Globus pallidus (tissue), 1 donor: ENCODE measurements at regions not wholly inside any gene's neighbourhood (a gene's known extent, or its start where the extent isn't known, plus 50 kb on each side); places are given as distances from the start of the nearest gene placed in this dataset.

Experiments used
- DNase-seq: peaks from one replicate; pipeline ENCODE4 v3.0.0-alpha.2; 2015; ENCODE audit warnings: low spot score

DNA sequence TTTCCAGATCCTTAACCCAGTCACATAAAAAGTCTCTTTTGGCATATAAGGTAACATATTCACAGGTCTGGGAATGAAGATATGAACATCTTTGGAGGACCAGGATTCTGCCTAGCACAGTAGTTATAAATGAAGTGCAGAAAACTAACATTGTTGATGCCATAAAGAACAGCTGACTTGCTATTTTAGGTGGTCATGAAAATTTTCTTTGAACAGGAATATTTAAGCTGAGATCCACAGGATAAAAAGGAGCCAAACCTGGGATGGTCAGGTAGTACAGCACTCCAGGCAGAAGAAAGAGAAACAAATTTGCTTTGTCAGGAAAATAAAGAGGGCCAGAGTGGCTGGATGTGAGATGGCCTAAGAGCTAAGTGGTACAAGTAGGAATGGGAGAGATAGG lies 80.0 kb downstream of the CENPW start:
- DNase-seq = no peak

DNA sequence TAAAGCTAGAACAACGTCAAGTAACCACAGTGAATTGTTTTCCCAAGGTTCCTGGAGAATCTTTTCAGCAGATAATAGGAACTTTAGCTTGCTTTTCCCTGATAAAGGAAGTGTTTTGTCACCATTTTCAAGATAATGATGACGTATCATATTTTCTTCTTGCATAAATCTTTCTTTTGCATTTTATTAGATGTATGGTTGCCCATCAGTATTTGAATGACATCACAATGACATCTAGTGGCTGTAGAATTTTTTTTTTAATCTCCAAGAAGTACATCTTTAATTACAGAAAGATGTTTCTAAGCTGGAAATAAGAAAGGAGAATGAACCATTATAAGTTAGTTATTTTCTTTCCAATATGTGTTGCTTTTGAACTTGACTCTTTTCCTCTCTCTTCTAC lies 83.0 kb downstream of the CENPW start:
- no peak for DNase-seq

- no peak for DNase-seq
These were observed 87.8 kb downstream of the CENPW start for GRCh38 chr6:126427713-126428112.

- DNase-seq = no peak
These were observed 90.0 kb downstream of the CENPW start for GRCh38 chr6:126429866-126430265.

- DNase-seq = no peak
These were observed 92.6 kb downstream of the CENPW start for GRCh38 chr6:126432564-126432963.

DNA sequence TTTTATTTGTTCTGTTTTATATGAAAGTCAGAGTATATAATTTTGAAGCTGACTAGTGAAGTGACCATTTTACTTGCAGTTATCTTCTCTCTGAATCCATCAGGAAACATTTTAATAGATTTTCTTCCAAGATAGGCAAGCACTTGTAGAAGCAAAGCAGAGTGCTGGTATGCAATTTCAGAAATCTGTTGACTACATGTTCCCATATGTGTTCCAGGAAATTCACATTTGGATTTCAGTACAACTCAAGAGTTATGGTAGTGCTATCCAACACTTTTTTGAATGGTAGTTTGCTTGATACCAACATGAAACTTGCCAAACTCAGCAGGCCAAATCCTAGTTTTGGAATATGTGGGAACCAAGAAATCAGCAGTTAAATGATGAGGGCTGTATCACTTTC lies 94.0 kb downstream of the CENPW start:
- no peak for DNase-seq

DNA sequence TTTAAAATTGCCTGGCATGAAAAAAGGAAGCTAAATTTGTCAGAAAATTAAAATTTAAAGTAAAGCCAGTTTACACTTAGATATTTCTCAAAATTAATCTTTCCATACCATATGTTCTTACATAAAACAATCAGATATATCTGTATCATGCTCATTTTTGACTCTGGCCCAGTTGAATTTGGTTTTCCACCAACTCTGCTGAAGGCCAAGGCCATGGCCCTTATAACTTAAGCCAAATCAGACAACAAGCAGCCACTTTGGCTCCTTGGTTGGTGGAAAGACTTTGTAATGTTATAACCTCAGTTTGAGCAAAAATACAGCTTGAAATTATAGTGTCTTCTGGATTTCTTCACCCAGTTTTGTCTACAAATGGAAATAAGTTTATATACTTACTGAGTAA lies 97.3 kb downstream of the CENPW start:
- DNase-seq = no peak

DNA sequence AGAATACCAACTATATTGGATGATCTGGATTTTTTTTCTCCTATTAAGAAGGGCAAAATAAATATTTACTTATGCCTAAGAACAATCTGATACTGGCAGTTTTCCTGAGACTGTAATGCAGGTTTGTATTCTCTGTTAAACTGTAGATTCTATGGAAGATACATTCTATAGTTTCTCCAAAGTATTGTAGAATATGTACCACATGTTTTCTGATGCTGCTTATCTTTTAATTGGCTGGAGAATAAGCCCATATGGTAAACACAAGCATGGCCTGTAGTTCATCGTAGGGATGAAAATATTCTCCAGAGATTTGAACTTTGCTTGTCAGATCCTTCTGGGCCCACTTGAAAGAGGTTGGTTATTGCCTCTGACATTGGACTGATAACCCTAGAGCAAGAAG lies 99.1 kb downstream of the CENPW start:
- DNase-seq = no peak

- DNase-seq = no peak
These were observed 101.0 kb downstream of the CENPW start for GRCh38 chr6:126440923-126441322.

- no peak for DNase-seq
These were observed 104.9 kb downstream of the CENPW start for GRCh38 chr6:126444659-126445273.

- no peak for DNase-seq
These were observed 106.3 kb downstream of the CENPW start for GRCh38 chr6:126446248-126446647.

- no peak for DNase-seq
These were observed 107.5 kb downstream of the CENPW start for GRCh38 chr6:126447367-126447766.

DNA sequence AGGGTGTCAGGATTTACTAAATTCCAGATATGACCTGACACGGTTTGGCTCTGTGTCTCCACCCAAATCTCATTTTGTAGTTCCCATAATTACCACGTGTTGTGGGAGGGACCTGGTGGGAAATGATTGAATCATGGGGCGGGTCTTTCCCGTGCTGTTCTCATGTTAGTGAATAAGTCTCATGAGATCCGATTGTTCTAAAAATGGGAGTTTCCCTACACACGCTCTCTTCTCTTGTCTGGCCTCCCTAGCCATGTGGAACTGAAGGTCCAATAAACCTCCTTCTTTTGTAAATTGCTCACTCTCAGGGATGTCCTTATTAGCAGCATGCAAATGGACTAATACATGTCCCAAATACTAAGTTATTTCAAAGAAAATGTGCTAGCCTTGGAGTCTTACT lies 121.1 kb downstream of the CENPW start:
- DNase-seq = no peak

DNA sequence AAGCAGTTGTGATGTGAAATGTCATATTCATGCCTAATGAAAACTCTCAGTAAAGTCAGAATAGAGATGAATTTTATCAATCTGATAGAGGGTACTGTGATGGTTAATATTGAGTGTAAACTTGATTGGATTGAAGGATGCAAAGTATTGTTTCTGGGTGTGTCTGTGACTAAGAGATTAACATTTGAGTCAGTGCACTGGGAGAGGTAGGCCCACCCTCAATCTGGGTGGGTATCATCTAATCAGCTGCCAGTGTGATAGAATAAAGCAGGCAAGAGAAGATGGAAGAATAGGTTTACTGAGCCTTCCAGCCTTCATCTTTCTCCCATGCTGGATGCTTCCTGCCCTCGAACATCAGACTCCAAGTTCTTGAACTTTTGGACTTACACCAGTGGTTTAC lies 124.3 kb downstream of the CENPW start:
- DNase-seq = no peak

GRCh38 chr6:126475449-126475848 lies 135.5 kb downstream of the CENPW start:
- DNase-seq = no peak

- DNase-seq = no peak
These were observed 137.8 kb downstream of the CENPW start for GRCh38 chr6:126477678-126478077.

DNA sequence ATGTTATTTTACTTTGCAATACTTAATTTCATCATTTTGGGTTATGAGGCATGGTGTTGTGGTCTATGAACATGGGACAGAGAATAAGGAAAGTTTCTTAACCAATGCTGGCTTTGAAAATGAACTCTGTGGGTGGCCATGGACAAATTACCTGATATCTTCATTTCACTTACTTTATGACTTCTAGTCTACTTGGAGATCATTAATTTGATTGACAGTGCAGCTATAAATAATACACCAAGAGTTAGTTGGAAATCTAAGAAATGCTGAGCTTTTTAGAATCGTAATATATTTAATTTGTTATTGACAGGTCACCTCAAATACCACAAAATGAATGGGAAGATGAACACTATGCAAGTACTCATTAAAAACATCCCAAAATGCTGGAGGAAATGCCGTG lies 140.4 kb downstream of the CENPW start:
- DNase-seq = no peak

- DNase-seq = no peak
These were observed 141.4 kb downstream of the CENPW start for GRCh38 chr6:126481319-126481718.

- no peak for DNase-seq
These were observed 164.9 kb downstream of the CENPW start for GRCh38 chr6:126504792-126505191.

- no peak for DNase-seq
These were observed 173.3 kb downstream of the CENPW start for GRCh38 chr6:126513198-126513597.

- no peak for DNase-seq
These were observed 176.5 kb downstream of the CENPW start for GRCh38 chr6:126516411-126516810.

- no peak for DNase-seq
These were observed 185.0 kb downstream of the CENPW start for GRCh38 chr6:126524811-126525326.

GRCh38 chr6:126526547-126526946 lies 186.6 kb downstream of the CENPW start:
- no peak for DNase-seq

- no peak for DNase-seq
These were observed 187.2 kb downstream of the CENPW start for GRCh38 chr6:126526996-126527606.
